GM12874 (cell line): ENCODE measurements at regions not wholly inside any gene's neighbourhood (a gene's known extent, or its start where the extent isn't known, plus 50 kb on each side); places are given as distances from the start of the nearest gene placed in this dataset.

ENCODE experiments used
- CTCF ChIP-seq: IDR thresholded peaks from 2 replicates; pipeline ENCODE4 v1.5.1; 2011; ENCODE audit warnings: low read depth, mild to moderate bottlenecking, control low read depth, low read length, moderate library complexity; ENCODE audit not compliant: insufficient read depth

- peak; percentile 68 for TF ChIP-seq CTCF
Observed at GRCh38 chr7:112898432-112899290, 108.5 kb upstream of the TMEM168 start.

- TF ChIP-seq CTCF, result no peak
Observed at GRCh38 chr7:112897839-112898431, 107.7 kb upstream of the TMEM168 start.

- no peak for TF ChIP-seq CTCF
Observed at GRCh38 chr7:112896026-112896601, 105.9 kb upstream of the TMEM168 start.

- no peak for TF ChIP-seq CTCF
Observed at GRCh38 chr7:112892263-112892662, 102.1 kb upstream of the TMEM168 start.

- TF ChIP-seq CTCF, result no peak
Observed at GRCh38 chr7:112891698-112892097, 101.5 kb upstream of the TMEM168 start.

- no peak for TF ChIP-seq CTCF
Observed at GRCh38 chr7:112889834-112890438, 99.7 kb upstream of the TMEM168 start.

- no peak for TF ChIP-seq CTCF
Observed at GRCh38 chr7:112889268-112889667, 99.1 kb upstream of the TMEM168 start.
